Effector CD8-positive, alpha-beta T cell (primary cell): ENCODE measurements at regions not wholly inside any gene's neighbourhood (a gene's known extent, or its start where the extent isn't known, plus 50 kb on each side); places are given as distances from the start of the nearest gene placed in this dataset.
"Not testable (repeated sequence)": the region's sequence is repeated elsewhere in the genome, so short reads cannot be mapped to it uniquely, and the experiment has no call there.

Experiments
- DNase-seq: peaks from one replicate; lab custom pipeline; 2025; lab: John Stamatoyannopoulos, UW

GRCh38 chr16:87150681-87151280 is 166.4 kb downstream of the C16orf95 start:
- DNase-seq, result no peak

DNA sequence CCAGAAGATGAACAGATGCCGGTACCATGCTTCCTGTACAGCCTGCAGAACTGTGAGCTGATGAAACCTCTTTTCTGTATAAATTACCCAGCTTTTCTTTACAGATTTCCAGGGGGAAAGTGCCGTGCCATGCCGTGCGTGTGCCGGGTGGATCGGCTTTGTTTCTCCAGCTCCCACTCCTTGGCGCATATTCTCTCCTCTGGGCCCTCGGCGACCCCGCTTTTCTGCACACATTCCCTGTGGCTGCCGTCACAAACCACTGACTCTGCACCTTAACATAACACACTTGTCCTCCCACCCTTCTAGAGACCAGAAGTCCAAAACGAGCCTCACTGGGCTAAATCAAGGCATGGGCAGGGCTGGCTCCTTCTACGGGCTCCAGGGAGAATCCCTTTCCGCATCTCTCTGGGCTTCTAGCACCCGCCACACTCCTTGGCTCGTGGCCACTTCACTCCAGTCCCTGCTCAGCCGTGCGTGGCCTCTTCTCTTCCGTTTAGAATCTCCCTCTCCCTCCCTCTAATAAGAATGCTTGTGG is 164.9 kb downstream of the C16orf95 start:
- no peak for DNase-seq

DNA sequence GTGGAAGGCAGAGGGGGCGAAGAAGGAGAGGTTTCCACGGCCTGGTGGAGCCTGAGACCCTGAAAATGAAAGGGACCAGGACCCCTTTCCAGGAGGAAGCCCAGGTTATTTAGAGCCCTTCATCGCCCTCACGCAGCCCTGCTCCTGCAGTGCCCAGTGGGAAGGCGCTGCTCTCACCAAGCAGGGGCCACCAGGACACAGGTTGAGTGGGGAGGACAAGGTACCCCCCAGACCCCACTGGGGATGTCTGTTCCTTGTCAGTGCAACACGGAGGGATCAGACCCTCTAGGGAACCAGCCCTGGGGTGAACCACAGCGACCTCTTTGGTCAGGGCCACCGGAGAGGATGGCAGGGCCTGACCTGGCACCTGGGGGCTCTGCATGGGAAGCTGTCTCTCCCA is 163.9 kb downstream of the C16orf95 start:
- no peak for DNase-seq

DNA sequence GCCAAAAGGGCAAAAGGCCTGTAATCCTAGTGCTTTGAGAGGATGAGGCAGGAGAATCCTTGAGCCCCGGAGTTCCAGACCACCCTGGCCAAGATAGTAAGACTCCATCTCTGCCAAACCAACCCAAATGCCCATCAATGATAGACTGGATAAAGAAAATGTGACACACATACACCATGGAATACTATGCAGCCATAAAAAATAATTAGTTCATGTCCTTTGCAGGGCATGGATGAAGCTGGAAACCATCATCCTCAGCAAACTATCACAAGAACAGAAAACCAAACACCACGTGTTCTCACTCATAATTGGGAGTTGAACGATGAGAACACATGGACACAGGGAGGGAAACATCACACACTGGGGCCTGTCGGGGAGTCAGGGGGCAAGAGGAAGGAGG is 161.9 kb downstream of the C16orf95 start:
- DNase-seq, result not testable (repeated sequence)

DNA sequence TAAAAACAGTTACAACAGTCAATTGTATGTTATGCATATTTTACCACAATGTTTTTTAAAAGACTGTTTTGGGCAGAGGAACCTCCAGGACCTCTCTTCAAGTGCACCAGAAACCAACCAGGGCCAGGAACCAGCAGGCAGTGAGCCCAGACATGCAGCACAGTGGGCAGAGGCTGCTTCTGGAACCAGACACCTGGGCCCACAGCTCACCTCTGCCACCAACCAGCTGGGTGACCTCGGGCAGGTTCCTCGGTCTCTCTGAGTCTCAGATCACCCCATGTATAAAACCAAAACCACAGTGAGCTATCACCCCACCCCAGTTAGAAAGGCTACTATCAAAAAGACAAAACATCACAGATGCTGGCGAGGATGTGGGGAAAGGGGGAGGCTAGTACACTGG is 161.0 kb downstream of the C16orf95 start:
- DNase-seq, result no peak

DNA sequence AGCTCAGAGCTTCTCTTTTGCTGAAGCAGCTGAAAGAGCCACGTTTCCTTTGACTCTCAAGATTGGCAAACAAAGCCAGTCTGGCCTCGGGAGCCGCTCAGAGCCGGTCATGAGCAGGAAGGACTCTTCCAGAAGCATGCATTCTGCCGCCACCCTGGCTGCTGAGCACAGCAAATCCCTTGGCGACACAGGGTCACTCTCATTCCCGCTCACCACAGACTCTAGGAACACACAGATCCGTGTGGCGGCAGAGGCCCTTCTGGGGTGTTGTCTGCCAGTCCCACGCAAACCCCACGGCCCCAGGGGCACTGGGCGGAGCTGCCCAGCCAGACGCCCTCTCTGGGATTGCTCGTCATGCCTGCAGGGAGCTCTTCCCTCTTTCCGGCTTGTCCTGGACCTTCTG is 157.0 kb downstream of the C16orf95 start:
- DNase-seq, result no peak

GRCh38 chr16:87160701-87161337 is 156.4 kb downstream of the C16orf95 start:
- DNase-seq, result no peak

DNA sequence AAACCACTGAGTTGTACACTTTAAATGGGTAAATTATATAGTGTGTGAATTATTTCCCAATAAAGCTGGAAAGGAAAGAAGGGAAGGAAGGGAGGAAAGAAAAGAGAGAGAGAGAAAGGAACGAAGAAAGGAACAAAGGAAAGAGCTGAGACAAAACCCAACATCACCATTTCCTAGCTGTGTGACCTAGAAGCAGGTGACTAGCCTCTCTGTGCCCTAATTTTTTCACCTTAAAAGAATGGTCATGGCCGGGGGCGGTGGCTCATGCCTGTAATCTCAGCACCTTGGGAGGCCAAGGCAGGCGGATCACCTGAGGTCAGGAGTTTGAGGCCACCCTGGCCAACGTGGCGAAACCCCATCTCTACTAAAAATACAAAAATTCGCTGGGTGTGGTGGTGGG is 155.8 kb downstream of the C16orf95 start:
- DNase-seq, result not testable (repeated sequence)

GRCh38 chr16:87161822-87162676 is 155.1 kb downstream of the C16orf95 start:
- DNase-seq, result no peak

GRCh38 chr16:87162799-87163198 is 154.4 kb downstream of the C16orf95 start:
- not testable (repeated sequence) for DNase-seq

DNA sequence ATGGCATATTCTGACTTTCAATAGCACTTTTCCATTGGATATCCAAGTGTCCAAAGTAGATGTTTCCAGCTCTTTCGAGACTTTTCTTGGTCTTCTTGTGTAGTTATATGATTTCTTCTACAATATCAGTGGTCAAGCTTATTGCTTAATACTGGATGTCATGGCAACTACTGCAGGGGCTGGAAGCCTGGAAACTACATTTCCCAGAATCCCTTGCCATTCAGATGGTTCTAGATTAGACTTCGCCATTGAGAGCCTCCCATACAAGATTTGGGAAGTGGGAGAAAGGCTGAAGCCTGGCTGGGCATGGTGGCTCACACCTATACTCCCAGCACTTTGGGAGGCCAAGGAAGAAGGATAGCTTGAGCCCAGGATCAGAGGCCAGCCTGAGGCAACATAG is 153.6 kb downstream of the C16orf95 start:
- no peak for DNase-seq

GRCh38 chr16:87165151-87165550 is 152.0 kb downstream of the C16orf95 start:
- DNase-seq, result no peak

GRCh38 chr16:87165885-87166284 is 151.3 kb downstream of the C16orf95 start:
- no peak for DNase-seq

DNA sequence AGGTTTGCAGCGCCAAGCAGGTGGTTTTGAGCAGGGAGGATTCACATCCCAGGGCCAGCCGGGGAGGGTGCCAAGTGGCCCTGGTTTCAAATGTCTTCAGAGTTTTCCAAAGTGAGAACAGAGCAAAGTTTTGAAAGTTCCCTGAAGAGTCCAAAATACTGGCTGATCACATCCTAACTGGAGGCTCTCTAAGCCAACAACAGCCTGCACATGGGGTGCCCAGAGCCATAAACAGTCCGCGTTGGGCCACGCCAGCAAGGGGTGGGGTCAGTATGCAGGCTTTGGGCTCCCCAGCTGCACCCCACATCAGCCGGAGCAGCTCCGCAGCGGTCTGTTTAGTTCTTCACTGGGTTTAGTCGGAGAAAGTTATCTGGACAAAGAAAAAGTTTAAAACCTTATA is 150.9 kb downstream of the C16orf95 start:
- DNase-seq, result no peak

- no peak for DNase-seq
These were observed 150.3 kb downstream of the C16orf95 start for GRCh38 chr16:87166934-87167333.

- DNase-seq, result no peak
These were observed 147.6 kb downstream of the C16orf95 start for GRCh38 chr16:87169509-87169995.

GRCh38 chr16:87170310-87170709 is 146.9 kb downstream of the C16orf95 start:
- no peak for DNase-seq

DNA sequence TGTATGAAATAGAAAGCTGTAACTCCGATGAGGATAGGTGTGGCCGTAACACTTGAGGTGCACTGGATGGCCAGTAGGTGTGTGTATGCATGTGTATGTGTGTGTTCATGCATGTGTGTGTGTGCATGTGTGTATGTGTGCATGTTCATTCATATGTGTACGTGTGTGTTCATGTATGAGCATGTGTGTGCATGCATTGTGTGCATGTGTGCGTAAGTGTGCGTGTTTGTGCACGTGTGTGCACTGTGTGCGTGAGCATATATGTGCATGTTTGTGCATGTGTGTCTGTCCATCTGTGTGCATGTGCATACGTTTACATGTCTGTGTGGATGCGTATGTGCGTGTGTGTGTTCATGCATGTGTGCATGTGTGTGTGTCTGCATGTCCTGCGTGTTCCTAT is 145.5 kb downstream of the C16orf95 start:
- no peak for DNase-seq

DNA sequence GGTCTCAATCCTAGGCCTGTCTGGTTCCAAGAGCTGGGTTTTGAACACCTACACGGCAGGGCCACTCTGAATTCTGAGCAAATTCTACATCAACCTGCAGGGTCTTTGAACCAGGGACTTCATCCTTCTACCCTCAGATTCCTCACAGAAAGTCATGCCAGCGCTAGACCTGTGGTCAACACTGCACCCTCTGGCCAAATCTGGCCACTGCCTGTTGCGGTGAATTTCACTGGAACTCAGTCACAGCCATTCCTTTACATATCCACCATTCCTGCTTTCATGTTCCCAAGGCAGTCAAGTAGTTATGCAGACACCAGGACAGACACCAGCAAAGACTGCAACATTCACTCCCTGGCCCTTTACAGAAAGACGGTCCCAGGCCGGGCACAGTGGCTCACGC is 144.6 kb downstream of the C16orf95 start:
- DNase-seq, result no peak

DNA sequence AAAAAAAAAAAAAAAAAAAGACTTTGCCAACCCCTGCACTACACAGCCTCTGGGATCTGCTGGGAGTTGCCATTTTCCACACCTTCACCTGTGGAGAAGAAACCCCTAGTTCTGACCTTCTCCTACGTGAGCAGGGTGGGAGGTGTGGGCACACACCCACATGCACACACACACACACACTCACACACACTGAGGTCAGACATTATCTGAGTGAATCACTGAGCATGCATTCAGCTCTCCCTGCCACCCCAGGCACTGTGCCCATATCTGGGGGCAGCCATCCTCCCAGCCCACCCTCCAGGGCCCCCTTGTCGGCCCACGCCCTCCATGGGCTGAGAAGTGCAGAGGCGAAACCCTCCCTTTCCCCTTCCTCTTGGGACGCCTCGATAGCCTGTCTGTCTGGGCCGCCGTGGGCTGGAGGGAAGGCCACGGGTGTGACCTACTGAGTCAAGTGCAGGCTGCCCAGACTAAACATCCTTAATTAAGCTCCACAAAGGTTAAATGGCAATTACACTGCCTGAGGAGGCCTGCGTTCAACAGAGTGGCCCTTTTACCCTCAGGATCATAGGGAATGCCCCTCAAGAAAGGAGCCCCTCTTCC is 143.8 kb downstream of the C16orf95 start:
- no peak for DNase-seq

DNA sequence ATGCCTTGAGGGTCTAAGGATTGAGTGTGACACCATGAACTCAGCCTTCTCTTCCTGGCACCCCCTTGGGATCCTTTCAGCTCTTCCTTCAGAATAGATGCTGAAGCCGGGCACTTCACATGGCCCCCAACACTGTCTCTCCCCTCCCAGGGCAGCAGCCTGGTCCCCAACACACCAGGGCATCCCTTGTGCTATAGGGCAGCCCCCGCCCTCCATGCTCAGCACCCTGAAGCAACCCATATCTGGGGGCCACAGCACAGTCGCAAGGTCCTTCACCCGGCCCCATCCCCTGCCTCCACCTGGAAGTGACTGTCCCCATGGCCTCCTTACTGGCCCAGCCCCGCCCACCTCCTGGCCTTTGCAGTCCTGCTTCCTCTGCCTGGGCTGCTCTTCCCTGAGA is 143.1 kb downstream of the C16orf95 start:
- no peak for DNase-seq

GRCh38 chr16:87176735-87177134 is 140.5 kb downstream of the C16orf95 start:
- DNase-seq, result no peak
